ENCODE measurements at regions not wholly inside any gene's neighbourhood (a gene's known extent, or its start where the extent isn't known, plus 50 kb on each side); places are given as distances from the start of the nearest gene placed in this dataset.

DNA sequence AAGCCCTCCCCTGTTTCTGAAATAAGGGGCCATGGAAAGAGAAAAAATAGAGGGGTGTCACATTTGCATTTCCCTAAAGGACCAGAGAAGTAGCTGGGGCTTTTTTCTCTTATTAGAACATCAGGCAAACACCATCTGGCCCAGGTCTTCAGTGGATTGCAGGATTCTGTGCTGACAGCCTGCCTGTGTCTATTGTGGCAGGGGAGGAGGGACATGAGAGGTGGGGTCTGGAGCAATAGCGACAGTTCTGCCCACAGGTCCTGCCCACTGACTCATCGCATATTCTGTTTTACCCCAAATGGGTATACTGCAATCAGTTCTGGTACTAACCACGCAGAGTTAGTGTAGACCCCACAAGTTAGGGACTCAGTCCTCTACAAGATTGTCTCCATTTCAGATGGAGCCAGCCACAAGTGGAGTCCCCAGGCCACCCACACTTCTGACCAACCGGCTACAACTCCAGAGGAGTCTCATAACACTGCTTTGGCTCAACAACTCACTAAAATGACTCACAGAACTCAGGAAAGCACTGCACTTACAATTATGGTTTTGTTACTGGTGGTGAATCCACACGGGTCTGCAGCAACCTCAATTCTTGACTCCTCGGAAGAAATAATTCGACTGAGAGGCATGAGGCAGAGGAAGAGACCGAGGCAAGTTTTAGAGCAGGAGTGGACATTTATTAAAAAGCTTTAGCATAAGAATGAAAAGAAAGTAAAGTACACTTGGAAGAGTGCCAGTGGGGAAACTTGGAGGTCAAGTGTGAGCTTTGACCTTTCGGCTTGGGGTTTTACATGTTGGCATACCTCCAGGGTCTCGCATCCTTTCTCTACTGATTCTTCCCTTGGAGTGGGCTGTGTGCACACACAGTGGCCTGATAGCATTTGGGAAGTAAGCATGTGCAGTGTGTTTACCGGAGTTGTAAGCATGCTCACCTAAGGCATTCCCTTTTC is 146.4 kb upstream of the SPATS2L start:
- no peaks in the 10 kb centered on the region for H3K9me1 ChIP-seq (replicated peaks; ENCODE audit: control insufficient read depth, extremely low read depth, insufficient read depth, low read length)
- H3K4me2 ChIP-seq (ENCODE audit: insufficient read depth, low read length): no peak overlapping the region
- H2AFZ ChIP-seq (ENCODE audit: low read depth, low read length): no peak overlapping the region
- CTCF ChIA-PET: no interaction called here
- H4K20me1 ChIP-seq (replicated peaks; ENCODE audit: control insufficient read depth, extremely low read depth, insufficient read depth, low read length): no peaks in the 10 kb centered on the region
- no peak overlapping the region for H3K9ac ChIP-seq (replicated peaks; ENCODE audit: extremely low read depth, insufficient read depth, low read length)
- FAIRE-seq: no peak
- no peak overlapping the region for H3K27ac ChIP-seq (ENCODE audit: insufficient read depth, low read depth, low read length)
- no peak for TF ChIP-seq MYC (IDR thresholded peaks at IDR 0.05; ENCODE audit: low read depth, low read length)
- no peak for TF ChIP-seq POLR2AphosphoS5 (IDR thresholded peaks at IDR 0.05; ENCODE audit: insufficient read depth, low read depth, low read length)
- TF ChIP-seq JUN (IDR thresholded peaks at IDR 0.05; ENCODE audit: borderline replicate concordance, insufficient read depth, insufficient read length, low read depth): no peak
- TF ChIP-seq GATA2 (IDR thresholded peaks at IDR 0.05; ENCODE audit: insufficient read depth, insufficient read length, low read depth, low read length): no peak
- TF ChIP-seq, protein P1, sequence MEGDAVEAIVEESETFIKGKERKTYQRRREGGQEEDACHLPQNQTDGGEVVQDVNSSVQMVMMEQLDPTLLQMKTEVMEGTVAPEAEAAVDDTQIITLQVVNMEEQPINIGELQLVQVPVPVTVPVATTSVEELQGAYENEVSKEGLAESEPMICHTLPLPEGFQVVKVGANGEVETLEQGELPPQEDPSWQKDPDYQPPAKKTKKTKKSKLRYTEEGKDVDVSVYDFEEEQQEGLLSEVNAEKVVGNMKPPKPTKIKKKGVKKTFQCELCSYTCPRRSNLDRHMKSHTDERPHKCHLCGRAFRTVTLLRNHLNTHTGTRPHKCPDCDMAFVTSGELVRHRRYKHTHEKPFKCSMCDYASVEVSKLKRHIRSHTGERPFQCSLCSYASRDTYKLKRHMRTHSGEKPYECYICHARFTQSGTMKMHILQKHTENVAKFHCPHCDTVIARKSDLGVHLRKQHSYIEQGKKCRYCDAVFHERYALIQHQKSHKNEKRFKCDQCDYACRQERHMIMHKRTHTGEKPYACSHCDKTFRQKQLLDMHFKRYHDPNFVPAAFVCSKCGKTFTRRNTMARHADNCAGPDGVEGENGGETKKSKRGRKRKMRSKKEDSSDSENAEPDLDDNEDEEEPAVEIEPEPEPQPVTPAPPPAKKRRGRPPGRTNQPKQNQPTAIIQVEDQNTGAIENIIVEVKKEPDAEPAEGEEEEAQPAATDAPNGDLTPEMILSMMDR (IDR thresholded peaks at IDR 0.05; ENCODE audit: extremely low read depth in 1 of 2, insufficient read depth in 1 of 2, low read depth in 1 of 2, low read length in 2 of 2): no peak
- TF ChIP-seq, protein P2, sequence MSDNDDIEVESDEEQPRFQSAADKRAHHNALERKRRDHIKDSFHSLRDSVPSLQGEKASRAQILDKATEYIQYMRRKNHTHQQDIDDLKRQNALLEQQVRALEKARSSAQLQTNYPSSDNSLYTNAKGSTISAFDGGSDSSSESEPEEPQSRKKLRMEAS (IDR thresholded peaks at IDR 0.05; ENCODE audit: insufficient read depth, insufficient read length): no peak
- TF ChIP-seq EZH2 (IDR thresholded peaks at IDR 0.05; ENCODE audit: borderline replicate concordance, low read depth, low read length, severe bottlenecking): no peak
- no peak for TF ChIP-seq FOS (IDR thresholded peaks at IDR 0.05; ENCODE audit: borderline replicate concordance, insufficient read depth, low read length)
- no peak for TF ChIP-seq POLR2A (IDR thresholded peaks at IDR 0.05; ENCODE audit: low read depth, low read length)
- H3K79me2 ChIP-seq (ENCODE audit: control insufficient read depth, insufficient read depth, low read length): no peaks in the 10 kb centered on the region
- POLR2A ChIA-PET: no interaction called here
- no peak for DNase-seq (ENCODE audit: low read depth, low spot score)
- H3K27me3 ChIP-seq (ENCODE audit: control insufficient read depth in 2 of 2, insufficient read depth in 2 of 2, low read length in 2 of 2): no peaks in the 10 kb centered on the region
- dilution Hi-C loops (cut with MboI; ENCODE audit: extremely low pct_ligation_motif_present, low sequenced_read_pairs) (no loop called here), intact Hi-C loops (cut with micrococcal nuclease) (no loop called here)
- no peaks in the 10 kb centered on the region for H3K36me3 ChIP-seq (ENCODE audit: control insufficient read depth in 2 of 2, extremely low read depth in 1 of 2, insufficient read depth in 2 of 2, low read length in 2 of 2)
- H3K9me3 ChIP-seq (replicated peaks; ENCODE audit: control insufficient read depth, insufficient read depth, low read length): no peaks in the 10 kb centered on the region
- H3K4me3 ChIP-seq (replicated peaks in 1 of 3; ENCODE audit: insufficient read depth in 1 of 3, low read depth in 1 of 3, low read length in 3 of 3): no peak overlapping the region
- H3K4me1 ChIP-seq (ENCODE audit: control insufficient read depth, extremely low read depth, insufficient read depth, low read length): no peaks in the 10 kb centered on the region
- no TSS peak for BruUV-seq (replicated peaks)

Data from endothelial cell of umbilical vein (primary cell).